ENCODE measurements at regions not wholly inside any gene's neighbourhood (a gene's known extent, or its start where the extent isn't known, plus 50 kb on each side); places are given as distances from the start of the nearest gene placed in this dataset.

DNA sequence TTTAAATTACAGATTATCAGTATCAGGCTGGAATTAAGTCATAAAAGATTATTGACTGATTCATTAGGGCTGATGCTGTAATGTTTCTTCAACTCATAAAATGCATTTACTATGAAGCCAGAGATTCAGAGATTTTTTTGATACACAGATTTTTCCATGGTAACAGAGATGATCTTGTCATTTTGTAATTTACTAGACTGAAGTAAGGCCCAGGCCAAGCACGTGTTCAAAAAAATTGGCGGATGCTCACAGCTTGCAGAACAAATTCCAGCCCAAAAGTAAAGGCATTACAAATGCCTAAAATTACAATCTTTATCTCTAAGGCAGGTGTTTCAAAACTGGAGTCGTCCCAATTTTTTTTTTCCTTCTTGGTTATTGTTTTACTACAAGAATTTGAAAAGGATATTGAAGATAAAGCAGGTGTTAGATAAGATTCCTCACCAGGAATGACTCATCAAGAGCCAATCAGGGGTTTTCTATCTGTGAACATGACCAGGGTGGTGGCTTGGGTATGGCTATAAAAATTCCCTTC is 78.4 kb upstream of the MEOX2 start:
- Mint-ChIP-seq H3K9me3 (peaks cover 1 to 2% of the 10 kb centered on the region in 2 donors), H3K27ac (no peak overlapping the region), H3K27me3 (ENCODE audit: low read depth) (no peaks in the 10 kb centered on the region), H3K36me3 (ENCODE audit: insufficient read depth in 2 of 2) (no peaks in the 10 kb centered on the region), H3K4me1 (ENCODE audit: low read depth) (no peaks in the 10 kb centered on the region), H3K4me3 (no peak overlapping the region)
- no peak for ATAC-seq (replicated peaks in 1 of 2)
- no peak for DNase-seq

DNA sequence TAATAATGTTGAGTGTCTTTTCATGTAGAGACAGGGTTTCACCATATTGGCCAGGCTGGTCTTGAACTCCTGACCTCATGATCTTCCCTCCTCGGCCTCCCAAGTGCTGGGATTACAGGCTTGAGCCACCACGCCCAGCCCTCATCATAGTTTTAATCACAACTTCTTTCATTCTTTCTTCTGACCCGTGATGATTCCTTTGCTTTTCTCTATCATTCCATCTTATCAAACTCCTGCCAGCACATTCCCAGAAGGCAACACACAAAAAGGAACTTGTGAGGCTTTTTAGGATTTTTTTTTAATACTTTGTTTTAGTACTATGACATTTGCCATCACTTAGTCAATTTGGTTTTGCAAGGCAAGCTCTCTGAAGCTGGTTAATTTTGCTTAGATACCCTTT is 77.5 kb upstream of the MEOX2 start:
- Mint-ChIP-seq H3K27ac (no peak overlapping the region), H3K27me3 (ENCODE audit: low read depth) (no peaks in the 10 kb centered on the region), H3K4me3 (no peak overlapping the region), H3K4me1 (ENCODE audit: low read depth) (no peaks in the 10 kb centered on the region), H3K36me3 (ENCODE audit: insufficient read depth in 2 of 2) (no peaks in the 10 kb centered on the region), H3K9me3 (peaks cover 1 to 2% of the 10 kb centered on the region in 2 donors)
- ATAC-seq (replicated peaks in 1 of 2) (no peak), DNase-seq (no peak)

- no peaks in the 10 kb centered on the region for H3K4me1 Mint-ChIP-seq (ENCODE audit: low read depth)
- DNase-seq (no peak), ATAC-seq (replicated peaks in 1 of 2) (no peak)
- no peak overlapping the region for H3K27ac Mint-ChIP-seq
- H3K27me3 Mint-ChIP-seq (ENCODE audit: low read depth), result no peaks in the 10 kb centered on the region
- H3K4me3 Mint-ChIP-seq, result no peak overlapping the region
- peaks cover 1 to 6% of the 10 kb centered on the region in 2 donors for H3K9me3 Mint-ChIP-seq
- H3K36me3 Mint-ChIP-seq (ENCODE audit: insufficient read depth in 2 of 2), result no peaks in the 10 kb centered on the region
Observed at GRCh38 chr7:15757041-15758000, 70.8 kb upstream of the MEOX2 start.

DNA sequence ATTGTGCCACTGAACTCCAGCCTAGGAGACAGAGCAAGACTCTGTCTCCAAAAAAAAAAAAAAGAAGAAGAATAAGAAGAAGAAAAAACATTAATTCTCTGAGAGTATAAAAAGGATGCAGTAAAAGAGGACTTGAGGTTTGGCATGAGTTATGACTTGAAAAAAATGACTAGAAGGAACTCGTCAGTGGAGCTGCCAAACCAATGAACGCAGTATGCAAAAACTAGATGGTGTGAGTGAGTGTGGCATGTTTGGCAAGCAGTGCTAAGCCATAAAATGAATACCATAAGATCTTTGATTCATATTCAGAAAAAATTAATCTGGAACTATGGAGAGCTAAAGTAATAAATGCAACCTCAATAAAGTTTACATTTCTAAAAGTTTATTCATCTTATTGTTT is 68.6 kb upstream of the MEOX2 start:
- Mint-ChIP-seq H3K27ac (no peak overlapping the region), H3K27me3 (ENCODE audit: low read depth) (no peaks in the 10 kb centered on the region), H3K36me3 (ENCODE audit: insufficient read depth in 2 of 2) (no peaks in the 10 kb centered on the region), H3K9me3 (peaks cover 0 to 4% of the 10 kb centered on the region in 2 donors), H3K4me1 (ENCODE audit: low read depth) (no peaks in the 10 kb centered on the region), H3K4me3 (no peak overlapping the region)
- ATAC-seq (replicated peaks in 1 of 2) (no peak), DNase-seq (no peak)

DNA sequence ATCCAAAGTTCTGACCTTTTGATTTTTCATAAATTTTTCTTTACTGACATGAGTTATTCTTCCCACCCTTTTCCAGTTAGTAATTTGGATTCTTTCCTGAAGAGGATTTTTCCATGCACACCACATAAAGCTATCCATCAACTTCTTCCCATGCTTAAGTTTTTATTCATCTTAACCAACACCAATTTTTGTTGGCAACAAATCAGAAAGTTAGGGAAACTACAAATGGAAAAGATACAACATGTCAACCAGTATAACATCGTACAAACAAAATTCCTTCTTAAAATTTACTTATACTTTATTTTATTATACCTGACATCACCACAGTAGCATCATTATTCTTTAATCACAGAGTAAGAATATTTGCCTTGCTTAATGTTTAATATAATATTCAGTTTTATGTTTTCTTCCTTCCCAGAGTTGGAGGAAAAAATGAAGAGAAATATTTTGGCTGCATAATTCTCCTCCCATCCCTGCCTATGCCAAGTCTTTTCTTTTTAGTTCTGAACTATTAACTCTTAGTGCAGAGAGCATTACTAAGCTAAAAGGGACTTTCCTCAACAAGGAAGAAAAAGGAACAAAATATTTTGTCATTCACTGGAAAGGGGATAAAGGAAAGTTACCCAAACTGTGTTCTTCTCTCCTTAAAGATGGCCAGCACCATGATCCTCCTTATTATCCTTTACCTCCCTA is 67.5 kb upstream of the MEOX2 start:
- Mint-ChIP-seq H3K4me3 (no peak overlapping the region), H3K4me1 (ENCODE audit: low read depth) (no peaks in the 10 kb centered on the region), H3K27ac (no peak overlapping the region), H3K27me3 (ENCODE audit: low read depth) (no peaks in the 10 kb centered on the region), H3K36me3 (ENCODE audit: insufficient read depth in 2 of 2) (no peaks in the 10 kb centered on the region), H3K9me3 (peaks cover 0 to 4% of the 10 kb centered on the region in 2 donors)
- DNase-seq (no peak), ATAC-seq (replicated peaks in 1 of 2) (no peak)

GRCh38 chr7:15752377-15752776 is 65.9 kb upstream of the MEOX2 start:
- no peaks in the 10 kb centered on the region for H3K4me1 Mint-ChIP-seq (ENCODE audit: low read depth)
- no peak overlapping the region for H3K27ac Mint-ChIP-seq
- H3K4me3 Mint-ChIP-seq, result no peak overlapping the region
- no peaks in the 10 kb centered on the region for H3K27me3 Mint-ChIP-seq (ENCODE audit: low read depth)
- no peak for ATAC-seq (replicated peaks in 1 of 2)
- H3K9me3 Mint-ChIP-seq, result peaks cover 2 to 4% of the 10 kb centered on the region in 2 donors
- no peak for DNase-seq
- H3K36me3 Mint-ChIP-seq (ENCODE audit: insufficient read depth in 2 of 2), result no peaks in the 10 kb centered on the region

- H3K27ac Mint-ChIP-seq, result peak overlapping the region; percentile 3
- no peaks in the 10 kb centered on the region for H3K4me1 Mint-ChIP-seq (ENCODE audit: low read depth)
- DNase-seq (no peak), ATAC-seq (replicated peaks in 1 of 2) (no peak)
- peaks cover under 1 to 2% of the 10 kb centered on the region in 2 donors for H3K9me3 Mint-ChIP-seq
- H3K36me3 Mint-ChIP-seq (ENCODE audit: insufficient read depth in 2 of 2), result no peaks in the 10 kb centered on the region
- no peak overlapping the region for H3K4me3 Mint-ChIP-seq
- no peaks in the 10 kb centered on the region for H3K27me3 Mint-ChIP-seq (ENCODE audit: low read depth)
Observed at GRCh38 chr7:15751191-15751701, 64.8 kb upstream of the MEOX2 start.

- ATAC-seq (replicated peaks in 1 of 2) (peak in 1 of 2 donors; percentile 42), DNase-seq (no peak)
- Mint-ChIP-seq H3K4me1 (ENCODE audit: low read depth) (no peaks in the 10 kb centered on the region), H3K27me3 (ENCODE audit: low read depth) (no peaks in the 10 kb centered on the region), H3K9me3 (peaks cover 0 to 2% of the 10 kb centered on the region in 2 donors), H3K27ac (no peak overlapping the region), H3K36me3 (ENCODE audit: insufficient read depth in 2 of 2) (no peaks in the 10 kb centered on the region), H3K4me3 (no peak overlapping the region)
Observed at GRCh38 chr7:15750727-15751126, 64.2 kb upstream of the MEOX2 start.

DNA sequence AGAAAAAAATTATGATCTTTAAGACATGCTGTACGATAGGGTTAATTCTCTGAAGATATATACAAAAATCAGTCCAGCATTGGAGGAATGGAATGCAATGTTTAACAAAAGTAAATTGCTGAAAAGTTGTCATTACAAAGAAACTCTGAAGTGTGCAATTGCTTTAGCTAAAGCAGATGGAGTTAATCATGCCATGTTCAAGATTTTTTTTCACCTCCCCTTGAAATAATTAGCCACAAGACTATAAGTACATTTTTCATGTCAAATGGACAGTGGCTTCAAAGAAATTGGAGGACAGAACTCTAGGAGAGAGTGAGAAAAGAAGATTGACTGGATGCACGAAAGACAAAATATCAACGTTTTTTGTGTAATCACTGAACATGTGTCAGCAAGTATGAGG is 63.1 kb upstream of the MEOX2 start:
- no peak overlapping the region for H3K4me3 Mint-ChIP-seq
- H3K27ac Mint-ChIP-seq, result no peak overlapping the region
- H3K27me3 Mint-ChIP-seq (ENCODE audit: low read depth), result no peaks in the 10 kb centered on the region
- no peaks in the 10 kb centered on the region for H3K36me3 Mint-ChIP-seq (ENCODE audit: insufficient read depth in 2 of 2)
- no peaks in the 10 kb centered on the region for H3K4me1 Mint-ChIP-seq (ENCODE audit: low read depth)
- DNase-seq (no peak), ATAC-seq (replicated peaks in 1 of 2) (no peak)
- peaks cover 0 to 2% of the 10 kb centered on the region in 2 donors for H3K9me3 Mint-ChIP-seq

DNA sequence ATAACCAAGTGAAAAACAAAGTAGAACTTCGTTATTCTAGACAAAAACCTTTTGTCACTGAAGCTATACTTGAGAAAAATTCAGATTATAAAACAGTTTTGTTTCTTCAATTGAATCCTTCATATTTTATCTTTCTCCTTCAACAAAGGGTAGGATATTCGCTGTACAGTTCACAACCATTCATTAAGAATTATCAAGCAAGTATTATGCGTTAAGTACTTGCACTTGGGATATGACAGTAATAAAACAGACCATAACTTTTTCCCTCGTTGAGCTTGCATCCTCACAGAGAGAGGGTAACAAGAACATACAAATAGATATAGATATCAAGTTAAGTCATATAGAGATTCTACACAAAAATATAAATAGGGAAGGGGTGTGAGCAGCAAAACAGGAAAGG is 61.2 kb upstream of the MEOX2 start:
- no peaks in the 10 kb centered on the region for H3K36me3 Mint-ChIP-seq (ENCODE audit: insufficient read depth in 2 of 2)
- no peak overlapping the region for H3K4me3 Mint-ChIP-seq
- H3K4me1 Mint-ChIP-seq (ENCODE audit: low read depth), result no peaks in the 10 kb centered on the region
- no peak overlapping the region for H3K27ac Mint-ChIP-seq
- ATAC-seq (replicated peaks in 1 of 2) (no peak), DNase-seq (no peak)
- no peaks in the 10 kb centered on the region for H3K27me3 Mint-ChIP-seq (ENCODE audit: low read depth)
- H3K9me3 Mint-ChIP-seq, result peaks cover 0 to 2% of the 10 kb centered on the region in 2 donors

- Mint-ChIP-seq H3K36me3 (ENCODE audit: insufficient read depth in 2 of 2) (no peaks in the 10 kb centered on the region), H3K27ac (no peak overlapping the region), H3K4me3 (no peak overlapping the region), H3K9me3 (peaks cover 0 to 2% of the 10 kb centered on the region in 2 donors), H3K4me1 (ENCODE audit: low read depth) (no peaks in the 10 kb centered on the region), H3K27me3 (ENCODE audit: low read depth) (no peaks in the 10 kb centered on the region)
- DNase-seq (no peak), ATAC-seq (replicated peaks in 1 of 2) (no peak)
Observed at GRCh38 chr7:15747301-15747700, 60.8 kb upstream of the MEOX2 start.

DNA sequence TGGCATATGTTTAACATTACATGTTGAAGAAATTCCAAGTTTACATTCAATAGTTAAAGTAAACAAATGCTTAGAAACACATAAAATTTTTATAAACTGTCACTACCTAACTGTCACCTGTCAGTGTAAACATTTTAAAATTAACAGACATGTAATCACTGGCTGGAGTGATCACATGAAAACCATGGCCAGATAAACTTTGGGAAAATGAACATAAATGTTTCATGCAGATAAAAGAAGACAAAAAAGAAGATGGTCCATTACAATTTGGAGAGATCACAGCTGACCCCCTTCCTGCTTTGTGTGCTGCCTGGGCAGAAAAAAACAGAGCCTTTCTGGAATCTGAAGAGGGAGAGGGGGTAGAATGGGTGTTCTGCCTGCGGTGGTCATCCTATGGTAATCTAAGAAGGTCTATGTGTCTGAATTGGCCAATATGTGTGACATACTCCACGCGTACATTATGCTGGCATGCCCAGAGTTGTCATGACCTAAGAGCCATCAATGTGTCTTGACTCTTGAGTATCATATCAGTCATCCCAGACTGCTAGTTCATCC is 57.5 kb upstream of the MEOX2 start:
- no peaks in the 10 kb centered on the region for H3K36me3 Mint-ChIP-seq (ENCODE audit: insufficient read depth in 2 of 2)
- H3K4me3 Mint-ChIP-seq, result no peak overlapping the region
- H3K9me3 Mint-ChIP-seq, result peaks cover 0 to 2% of the 10 kb centered on the region in 2 donors
- no peaks in the 10 kb centered on the region for H3K4me1 Mint-ChIP-seq (ENCODE audit: low read depth)
- H3K27me3 Mint-ChIP-seq (ENCODE audit: low read depth), result no peaks in the 10 kb centered on the region
- no peak for ATAC-seq (replicated peaks in 1 of 2)
- DNase-seq, result no peak
- H3K27ac Mint-ChIP-seq, result no peak overlapping the region

DNA sequence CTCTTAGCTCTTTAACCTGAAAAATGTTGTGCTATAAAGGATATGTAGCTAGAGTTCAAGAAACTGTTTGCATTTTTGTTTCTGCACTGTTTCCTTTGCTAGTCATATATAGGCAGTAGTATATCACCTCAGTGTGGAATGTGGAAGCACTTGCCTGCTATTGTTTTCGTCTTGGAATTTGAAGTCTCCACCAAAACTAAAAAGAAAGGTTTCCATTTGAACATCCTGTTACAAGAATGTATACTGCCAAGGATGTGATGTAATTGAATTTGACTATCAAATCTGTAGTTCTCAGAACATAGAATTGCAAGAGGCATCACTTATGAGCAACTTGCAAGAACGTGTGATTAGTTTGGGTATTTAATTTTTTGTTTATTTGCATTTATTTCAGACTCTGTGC is 51.1 kb upstream of the MEOX2 start:
- no peaks in the 10 kb centered on the region for H3K4me1 Mint-ChIP-seq (ENCODE audit: low read depth)
- H3K27me3 Mint-ChIP-seq (ENCODE audit: low read depth), result no peaks in the 10 kb centered on the region
- no peak for DNase-seq
- H3K36me3 Mint-ChIP-seq (ENCODE audit: insufficient read depth in 2 of 2), result no peaks in the 10 kb centered on the region
- no peak overlapping the region for H3K27ac Mint-ChIP-seq
- no peak overlapping the region for H3K4me3 Mint-ChIP-seq
- no peaks in the 10 kb centered on the region for H3K9me3 Mint-ChIP-seq
- ATAC-seq (replicated peaks in 1 of 2), result no peak
